ENCODE measurements at regions not wholly inside any gene's neighbourhood (a gene's known extent, or its start where the extent isn't known, plus 50 kb on each side); places are given as distances from the start of the nearest gene placed in this dataset.
"Not testable (repeated sequence)": the region's sequence is repeated elsewhere in the genome, so short reads cannot be mapped to it uniquely, and the experiment has no call there.

GRCh38 chr20:29086145-29086718 is 2171.2 kb upstream of the DEFB115 start:
- not testable (repeated sequence) for DNase-seq; H3K9me3 ChIP-seq (ENCODE audit: control insufficient read depth, low read depth, low read length); H3K27ac ChIP-seq (ENCODE audit: low read length); H3K4me3 ChIP-seq (ENCODE audit: low read length); H3K4me1 ChIP-seq (ENCODE audit: control insufficient read depth, insufficient read depth, low read length); H3K36me3 ChIP-seq (ENCODE audit: control insufficient read depth, insufficient read depth, low read length); H3K27me3 ChIP-seq (ENCODE audit: control insufficient read depth, insufficient read depth, low read length)
- 20% methylated on average over 1 of the region's 11 CpGs for WGBS (ENCODE audit: insufficient coverage, low lambda C conversion rate)

- Histone ChIP-seq H3K27ac (ENCODE audit: low read length) (no peak overlapping the region), H3K27me3 (ENCODE audit: control insufficient read depth, insufficient read depth, low read length) (no peaks in the 10 kb centered on the region), H3K4me1 (ENCODE audit: control insufficient read depth, insufficient read depth, low read length) (no peaks in the 10 kb centered on the region), H3K9me3 (ENCODE audit: control insufficient read depth, low read depth, low read length) (peaks cover 6% of the 10 kb centered on the region), H3K4me3 (ENCODE audit: low read length) (no peak overlapping the region), H3K36me3 (ENCODE audit: control insufficient read depth, insufficient read depth, low read length) (no peaks in the 10 kb centered on the region)
- DNase-seq, result no peak
- 86% methylated on average over 1 of the region's 2 CpGs for WGBS (ENCODE audit: insufficient coverage, low lambda C conversion rate)
Observed at GRCh38 chr20:29086938-29087337, 2170.5 kb upstream of the DEFB115 start.

- H3K9me3 ChIP-seq (ENCODE audit: control insufficient read depth, low read depth, low read length); DNase-seq; H3K27me3 ChIP-seq (ENCODE audit: control insufficient read depth, insufficient read depth, low read length); H3K36me3 ChIP-seq (ENCODE audit: control insufficient read depth, insufficient read depth, low read length); H3K27ac ChIP-seq (ENCODE audit: low read length); H3K4me1 ChIP-seq (ENCODE audit: control insufficient read depth, insufficient read depth, low read length); H3K4me3 ChIP-seq (ENCODE audit: low read length): not testable (repeated sequence)
- WGBS (ENCODE audit: insufficient coverage, low lambda C conversion rate), result no CpG with 5 or more reads among the region's 3 CpGs
Observed at GRCh38 chr20:29087887-29088286, 2169.6 kb upstream of the DEFB115 start.

- 83% methylated on average over 2 of the region's 2 CpGs for WGBS (ENCODE audit: insufficient coverage, low lambda C conversion rate)
- H3K9me3 ChIP-seq (ENCODE audit: control insufficient read depth, low read depth, low read length), result not testable (repeated sequence)
Observed at GRCh38 chr20:29088472-29088871, 2169.0 kb upstream of the DEFB115 start.

GRCh38 chr20:29089409-29089808 is 2168.1 kb upstream of the DEFB115 start:
- not testable (repeated sequence) for H3K4me3 ChIP-seq (ENCODE audit: low read length); DNase-seq; H3K9me3 ChIP-seq (ENCODE audit: control insufficient read depth, low read depth, low read length); H3K27ac ChIP-seq (ENCODE audit: low read length); H3K4me1 ChIP-seq (ENCODE audit: control insufficient read depth, insufficient read depth, low read length); H3K36me3 ChIP-seq (ENCODE audit: control insufficient read depth, insufficient read depth, low read length); H3K27me3 ChIP-seq (ENCODE audit: control insufficient read depth, insufficient read depth, low read length)
- 89% methylated on average over 1 of the region's 3 CpGs for WGBS (ENCODE audit: insufficient coverage, low lambda C conversion rate)

More at GRCh38 chr20:29088472-29088871, 2169.0 kb upstream of the DEFB115 start:
- DNase-seq; H3K36me3 ChIP-seq (ENCODE audit: control insufficient read depth, insufficient read depth, low read length); H3K27me3 ChIP-seq (ENCODE audit: control insufficient read depth, insufficient read depth, low read length); H3K4me1 ChIP-seq (ENCODE audit: control insufficient read depth, insufficient read depth, low read length); H3K27ac ChIP-seq (ENCODE audit: low read length); H3K4me3 ChIP-seq (ENCODE audit: low read length): not testable (repeated sequence)

- DNase-seq; H3K4me1 ChIP-seq (ENCODE audit: control insufficient read depth, insufficient read depth, low read length); H3K27me3 ChIP-seq (ENCODE audit: control insufficient read depth, insufficient read depth, low read length); H3K27ac ChIP-seq (ENCODE audit: low read length); H3K9me3 ChIP-seq (ENCODE audit: control insufficient read depth, low read depth, low read length); H3K36me3 ChIP-seq (ENCODE audit: control insufficient read depth, insufficient read depth, low read length); H3K4me3 ChIP-seq (ENCODE audit: low read length): not testable (repeated sequence)
Observed at GRCh38 chr20:29093958-29094357, 2163.5 kb upstream of the DEFB115 start.

GRCh38 chr20:29096695-29097094 is 2160.8 kb upstream of the DEFB115 start:
- not testable (repeated sequence) for DNase-seq; H3K9me3 ChIP-seq (ENCODE audit: control insufficient read depth, low read depth, low read length); H3K36me3 ChIP-seq (ENCODE audit: control insufficient read depth, insufficient read depth, low read length); H3K27me3 ChIP-seq (ENCODE audit: control insufficient read depth, insufficient read depth, low read length); H3K4me3 ChIP-seq (ENCODE audit: low read length); H3K4me1 ChIP-seq (ENCODE audit: control insufficient read depth, insufficient read depth, low read length); H3K27ac ChIP-seq (ENCODE audit: low read length)
- 67% methylated on average over 1 of the region's 1 CpG for WGBS (ENCODE audit: insufficient coverage, low lambda C conversion rate)

GRCh38 chr20:29107884-29108283 is 2149.6 kb upstream of the DEFB115 start:
- 44% methylated on average over 2 of the region's 6 CpGs for WGBS (ENCODE audit: insufficient coverage, low lambda C conversion rate)
- not testable (repeated sequence) for H3K27me3 ChIP-seq (ENCODE audit: control insufficient read depth, insufficient read depth, low read length); H3K36me3 ChIP-seq (ENCODE audit: control insufficient read depth, insufficient read depth, low read length); H3K27ac ChIP-seq (ENCODE audit: low read length); DNase-seq; H3K4me1 ChIP-seq (ENCODE audit: control insufficient read depth, insufficient read depth, low read length); H3K4me3 ChIP-seq (ENCODE audit: low read length); H3K9me3 ChIP-seq (ENCODE audit: control insufficient read depth, low read depth, low read length)

- WGBS (ENCODE audit: insufficient coverage, low lambda C conversion rate), result no CpG with 5 or more reads among the region's 2 CpGs
- not testable (repeated sequence) for DNase-seq; H3K4me3 ChIP-seq (ENCODE audit: low read length); H3K27ac ChIP-seq (ENCODE audit: low read length); H3K4me1 ChIP-seq (ENCODE audit: control insufficient read depth, insufficient read depth, low read length); H3K9me3 ChIP-seq (ENCODE audit: control insufficient read depth, low read depth, low read length); H3K27me3 ChIP-seq (ENCODE audit: control insufficient read depth, insufficient read depth, low read length); H3K36me3 ChIP-seq (ENCODE audit: control insufficient read depth, insufficient read depth, low read length)
Observed at GRCh38 chr20:29109386-29109785, 2148.1 kb upstream of the DEFB115 start.

- DNase-seq; H3K4me3 ChIP-seq (ENCODE audit: low read length); H3K27ac ChIP-seq (ENCODE audit: low read length); H3K36me3 ChIP-seq (ENCODE audit: control insufficient read depth, insufficient read depth, low read length); H3K4me1 ChIP-seq (ENCODE audit: control insufficient read depth, insufficient read depth, low read length); H3K27me3 ChIP-seq (ENCODE audit: control insufficient read depth, insufficient read depth, low read length): not testable (repeated sequence)
- 56% methylated on average over 2 of the region's 4 CpGs for WGBS (ENCODE audit: insufficient coverage, low lambda C conversion rate)
- peaks cover 13% of the 10 kb centered on the region for H3K9me3 ChIP-seq (ENCODE audit: control insufficient read depth, low read depth, low read length)
Observed at GRCh38 chr20:29115097-29115496, 2142.4 kb upstream of the DEFB115 start.

GRCh38 chr20:29119141-29119540 is 2138.3 kb upstream of the DEFB115 start:
- Histone ChIP-seq H3K9me3 (ENCODE audit: control insufficient read depth, low read depth, low read length) (peaks cover 9% of the 10 kb centered on the region), H3K27me3 (ENCODE audit: control insufficient read depth, insufficient read depth, low read length) (no peaks in the 10 kb centered on the region), H3K27ac (ENCODE audit: low read length) (no peak overlapping the region), H3K36me3 (ENCODE audit: control insufficient read depth, insufficient read depth, low read length) (no peaks in the 10 kb centered on the region), H3K4me3 (ENCODE audit: low read length) (no peak overlapping the region), H3K4me1 (ENCODE audit: control insufficient read depth, insufficient read depth, low read length) (no peaks in the 10 kb centered on the region)
- no peak for DNase-seq
- WGBS (ENCODE audit: insufficient coverage, low lambda C conversion rate), result no CpG with 5 or more reads among the region's 7 CpGs
